ENCODE measurements at regions not wholly inside any gene's neighbourhood (a gene's known extent, or its start where the extent isn't known, plus 50 kb on each side); places are given as distances from the start of the nearest gene placed in this dataset.

DNA sequence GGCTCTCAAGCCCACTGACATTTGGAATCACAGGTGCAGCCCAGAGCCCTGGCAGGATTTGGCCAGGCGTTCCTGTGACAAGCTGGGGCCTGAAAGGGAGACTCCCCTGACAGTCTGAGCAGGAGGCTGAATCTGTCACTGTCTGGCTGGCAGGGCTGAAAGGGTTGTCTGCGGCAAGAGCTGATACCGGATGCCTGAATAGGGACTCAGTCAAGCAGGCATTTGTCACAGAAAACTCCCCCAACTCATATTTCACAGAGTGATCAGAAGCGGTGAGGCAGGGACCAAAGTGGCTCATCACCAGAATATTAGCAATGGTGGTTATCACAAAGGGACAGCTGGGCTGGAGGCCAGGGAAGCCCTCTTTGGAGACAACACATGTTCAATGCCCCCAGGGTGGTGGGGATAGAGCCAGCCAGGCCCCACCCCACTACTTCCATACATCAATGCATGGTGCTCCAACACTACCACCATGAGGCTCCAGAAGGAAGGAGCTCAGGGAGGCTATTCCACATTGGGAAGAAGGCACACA lies 295.5 kb downstream of the DTWD2 start:
- intact Hi-C loops (cut with DNase I): no loop called here
- no peak overlapping the region for H3K27ac ChIP-seq
- no peak for DNase-seq
- no peaks in the 10 kb centered on the region for H3K9me3 ChIP-seq
- H3K4me3 ChIP-seq: no peak overlapping the region
- no peaks in the 10 kb centered on the region for H3K36me3 ChIP-seq
- TF ChIP-seq, protein P1, sequence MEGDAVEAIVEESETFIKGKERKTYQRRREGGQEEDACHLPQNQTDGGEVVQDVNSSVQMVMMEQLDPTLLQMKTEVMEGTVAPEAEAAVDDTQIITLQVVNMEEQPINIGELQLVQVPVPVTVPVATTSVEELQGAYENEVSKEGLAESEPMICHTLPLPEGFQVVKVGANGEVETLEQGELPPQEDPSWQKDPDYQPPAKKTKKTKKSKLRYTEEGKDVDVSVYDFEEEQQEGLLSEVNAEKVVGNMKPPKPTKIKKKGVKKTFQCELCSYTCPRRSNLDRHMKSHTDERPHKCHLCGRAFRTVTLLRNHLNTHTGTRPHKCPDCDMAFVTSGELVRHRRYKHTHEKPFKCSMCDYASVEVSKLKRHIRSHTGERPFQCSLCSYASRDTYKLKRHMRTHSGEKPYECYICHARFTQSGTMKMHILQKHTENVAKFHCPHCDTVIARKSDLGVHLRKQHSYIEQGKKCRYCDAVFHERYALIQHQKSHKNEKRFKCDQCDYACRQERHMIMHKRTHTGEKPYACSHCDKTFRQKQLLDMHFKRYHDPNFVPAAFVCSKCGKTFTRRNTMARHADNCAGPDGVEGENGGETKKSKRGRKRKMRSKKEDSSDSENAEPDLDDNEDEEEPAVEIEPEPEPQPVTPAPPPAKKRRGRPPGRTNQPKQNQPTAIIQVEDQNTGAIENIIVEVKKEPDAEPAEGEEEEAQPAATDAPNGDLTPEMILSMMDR (IDR thresholded peaks at IDR 0.05): no peak
- TF ChIP-seq POLR2A (IDR thresholded peaks at IDR 0.05): no peak
- WGBS, 2 donors: 30% methylated on average over 2 of the region's 4 CpGs; no CpG with 5 or more reads in 1 of the 2 donors
- H3K4me1 ChIP-seq: no peaks in the 10 kb centered on the region
- H3K27me3 ChIP-seq: no peaks in the 10 kb centered on the region

DNA sequence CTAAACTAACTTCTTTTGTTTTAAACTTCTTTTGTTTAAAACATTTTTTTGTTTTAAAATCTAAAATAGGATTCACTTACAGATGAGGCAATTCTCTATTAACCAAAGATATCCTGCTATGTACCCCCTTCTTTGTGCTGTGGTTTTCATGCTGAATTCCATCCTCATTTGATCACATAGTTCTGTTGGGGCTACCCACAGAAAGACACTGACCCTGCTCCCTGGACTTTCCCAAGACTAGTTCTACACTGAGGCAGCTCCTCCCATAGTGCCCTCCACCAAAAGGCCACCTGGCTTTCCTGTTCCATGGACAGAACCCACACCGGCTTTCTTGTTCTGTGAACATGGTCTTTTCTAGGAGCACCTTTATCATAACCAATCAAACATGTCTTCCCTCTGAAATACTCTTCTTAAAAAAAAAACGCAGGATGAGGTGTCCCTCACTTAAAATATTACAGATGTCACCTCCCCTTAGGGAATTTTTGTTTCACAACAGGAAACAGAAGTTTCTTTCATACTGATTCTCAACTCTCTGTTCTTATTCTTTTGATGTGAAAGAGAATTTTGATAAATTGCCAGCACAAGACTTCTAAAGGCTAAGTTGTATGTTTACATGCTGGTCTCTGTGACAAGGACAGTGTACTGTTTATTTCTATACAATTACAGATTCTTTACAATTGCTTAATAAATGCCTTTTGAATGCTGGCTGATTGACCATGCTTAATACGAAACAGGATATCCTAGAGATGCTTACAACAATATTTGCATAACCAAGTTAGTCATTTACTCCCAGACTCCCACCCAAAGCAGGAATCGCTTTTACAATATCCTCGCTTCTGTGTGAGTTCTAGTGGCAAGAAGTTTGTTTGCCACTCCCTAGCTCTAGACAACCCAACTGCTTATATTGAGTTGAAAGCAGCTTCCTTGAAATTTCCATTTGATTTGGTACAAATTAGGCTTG lies 300.4 kb downstream of the DTWD2 start:
- intact Hi-C loops (cut with DNase I): no loop called here
- DNase-seq: no peak
- no peaks in the 10 kb centered on the region for H3K9me3 ChIP-seq

DNA sequence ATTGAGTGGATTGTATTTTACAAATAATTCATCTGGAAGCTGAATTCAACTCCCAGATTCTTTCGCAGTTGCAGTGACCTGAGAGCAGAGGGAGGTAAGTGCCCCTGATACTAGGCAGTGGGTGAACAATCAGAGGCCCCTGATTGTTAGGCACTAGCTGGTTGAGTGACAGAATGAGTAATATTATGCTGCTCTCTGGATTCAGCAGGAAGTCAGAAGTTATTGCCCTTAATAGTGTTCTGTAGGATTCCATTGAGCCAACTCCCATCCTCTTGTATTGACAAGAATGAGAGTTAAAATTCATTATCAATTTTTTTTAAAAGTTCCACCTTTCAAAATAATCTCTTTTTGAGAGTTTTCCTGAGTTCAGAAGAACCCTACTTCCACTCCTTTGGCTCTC lies 301.2 kb downstream of the DTWD2 start:
- Histone ChIP-seq H3K27ac (no peak overlapping the region), H3K27me3 (no peaks in the 10 kb centered on the region), H3K36me3 (no peaks in the 10 kb centered on the region), H3K4me3 (no peak overlapping the region), H3K4me1 (no peaks in the 10 kb centered on the region), H3K9me3 (no peaks in the 10 kb centered on the region)
- WGBS, 2 donors: 89 to 100% methylated on average over 1 of the region's 1 CpG
- TF ChIP-seq POLR2A (IDR thresholded peaks at IDR 0.05): no peak
- TF ChIP-seq, protein P1 (IDR thresholded peaks at IDR 0.05): no peak
- no peak for DNase-seq
- intact Hi-C loops (cut with DNase I): no loop called here

More for the DNA sequence above, 300.4 kb downstream of the DTWD2 start:
- Histone ChIP-seq H3K36me3 (no peaks in the 10 kb centered on the region), H3K4me1 (no peaks in the 10 kb centered on the region), H3K4me3 (no peak overlapping the region), H3K27me3 (no peaks in the 10 kb centered on the region), H3K27ac (no peak overlapping the region)
- TF ChIP-seq, protein P1 (IDR thresholded peaks at IDR 0.05): no peak
- TF ChIP-seq POLR2A (IDR thresholded peaks at IDR 0.05): no peak
- WGBS, 2 donors: 61 to 62% methylated on average over 5 of the region's 5 CpGs

DNA sequence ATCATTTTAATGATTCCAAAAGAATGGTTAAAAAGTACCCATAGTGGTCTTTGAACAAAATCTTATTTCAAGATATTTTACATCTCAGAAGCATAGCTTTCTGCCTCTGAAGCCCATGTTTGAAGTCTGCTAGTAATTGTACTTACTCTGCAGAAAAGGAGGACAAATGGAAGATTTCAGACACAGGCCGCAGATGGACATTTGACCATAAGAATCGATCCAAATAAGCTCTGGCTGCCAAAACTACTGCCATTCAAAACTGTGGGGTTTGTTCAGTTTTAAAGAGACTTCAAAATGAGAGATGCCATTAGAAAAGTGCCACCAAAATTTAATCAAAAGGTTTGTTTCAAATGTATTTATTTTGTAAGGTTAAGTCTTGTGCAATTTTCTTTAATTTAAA lies 306.7 kb downstream of the DTWD2 start:
- WGBS, 2 donors: 67 to 74% methylated on average over 2 of the region's 2 CpGs

More for the DNA sequence above, 306.7 kb downstream of the DTWD2 start:
- Histone ChIP-seq H3K9me3 (no peaks in the 10 kb centered on the region), H3K36me3 (no peaks in the 10 kb centered on the region), H3K27ac (no peak overlapping the region), H3K4me3 (no peak overlapping the region), H3K4me1 (no peaks in the 10 kb centered on the region), H3K27me3 (no peaks in the 10 kb centered on the region)
- no peak for DNase-seq
- TF ChIP-seq, protein P1 (IDR thresholded peaks at IDR 0.05): no peak
- no peak for TF ChIP-seq POLR2A (IDR thresholded peaks at IDR 0.05)
- intact Hi-C loops (cut with DNase I): no loop called here
